GM12864 (cell line): ENCODE measurements at regions not wholly inside any gene's neighbourhood (a gene's known extent, or its start where the extent isn't known, plus 50 kb on each side); places are given as distances from the start of the nearest gene placed in this dataset.

Experiments used
- DNase-seq: peaks from one replicate; pipeline ENCODE4 v3.0.0-alpha.2; 2011; ENCODE audit warnings: low read depth
- H3K4me3 ChIP-seq: 2 replicates; pipeline ENCODE4 v1.5.1; 2011; ENCODE audit warnings: mild to moderate bottlenecking, low read depth, low read length, control low read depth
- TF ChIP-seq, protein P1 (sequence below): IDR thresholded peaks from 2 replicates; pipeline ENCODE4 v1.5.1; 2011; ENCODE audit warnings: low read depth, mild to moderate bottlenecking, moderate library complexity, low read length, control low read depth, inconsistent platforms; ENCODE audit errors: missing control alignments

DNA sequence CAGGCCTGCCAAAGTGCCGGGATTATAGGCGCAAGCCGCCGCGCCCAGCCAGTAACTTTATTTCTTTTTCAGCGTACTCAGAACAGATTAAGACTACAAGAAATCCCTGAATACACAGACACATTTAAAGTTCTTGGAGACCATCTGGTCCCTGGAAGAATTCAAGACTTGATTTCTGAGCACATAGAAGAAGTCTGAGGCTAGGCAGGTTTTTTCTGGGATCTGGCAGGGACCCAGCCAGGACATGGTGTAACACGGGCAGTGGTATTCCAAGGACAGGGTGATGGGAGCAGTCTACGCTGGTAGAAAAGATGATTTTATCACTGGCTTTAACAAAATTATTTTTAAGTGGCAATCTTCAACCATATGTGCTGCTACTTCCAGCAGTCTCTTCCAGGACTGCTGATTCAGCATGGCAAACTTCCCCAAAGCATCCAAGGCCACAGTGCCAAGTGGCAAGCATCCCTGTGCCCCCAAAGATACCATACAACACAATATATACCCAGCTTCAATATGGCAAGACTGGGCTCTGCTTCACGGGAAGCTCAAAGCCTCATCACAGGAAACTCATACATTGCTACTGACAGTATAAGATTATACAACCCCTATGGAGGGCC lies 105.2 kb upstream of the OR5AK2 start:
- H3K4me3 ChIP-seq, result no peak overlapping the region
- DNase-seq, result no peak
- TF ChIP-seq, protein P1, sequence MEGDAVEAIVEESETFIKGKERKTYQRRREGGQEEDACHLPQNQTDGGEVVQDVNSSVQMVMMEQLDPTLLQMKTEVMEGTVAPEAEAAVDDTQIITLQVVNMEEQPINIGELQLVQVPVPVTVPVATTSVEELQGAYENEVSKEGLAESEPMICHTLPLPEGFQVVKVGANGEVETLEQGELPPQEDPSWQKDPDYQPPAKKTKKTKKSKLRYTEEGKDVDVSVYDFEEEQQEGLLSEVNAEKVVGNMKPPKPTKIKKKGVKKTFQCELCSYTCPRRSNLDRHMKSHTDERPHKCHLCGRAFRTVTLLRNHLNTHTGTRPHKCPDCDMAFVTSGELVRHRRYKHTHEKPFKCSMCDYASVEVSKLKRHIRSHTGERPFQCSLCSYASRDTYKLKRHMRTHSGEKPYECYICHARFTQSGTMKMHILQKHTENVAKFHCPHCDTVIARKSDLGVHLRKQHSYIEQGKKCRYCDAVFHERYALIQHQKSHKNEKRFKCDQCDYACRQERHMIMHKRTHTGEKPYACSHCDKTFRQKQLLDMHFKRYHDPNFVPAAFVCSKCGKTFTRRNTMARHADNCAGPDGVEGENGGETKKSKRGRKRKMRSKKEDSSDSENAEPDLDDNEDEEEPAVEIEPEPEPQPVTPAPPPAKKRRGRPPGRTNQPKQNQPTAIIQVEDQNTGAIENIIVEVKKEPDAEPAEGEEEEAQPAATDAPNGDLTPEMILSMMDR, result no peak

DNA sequence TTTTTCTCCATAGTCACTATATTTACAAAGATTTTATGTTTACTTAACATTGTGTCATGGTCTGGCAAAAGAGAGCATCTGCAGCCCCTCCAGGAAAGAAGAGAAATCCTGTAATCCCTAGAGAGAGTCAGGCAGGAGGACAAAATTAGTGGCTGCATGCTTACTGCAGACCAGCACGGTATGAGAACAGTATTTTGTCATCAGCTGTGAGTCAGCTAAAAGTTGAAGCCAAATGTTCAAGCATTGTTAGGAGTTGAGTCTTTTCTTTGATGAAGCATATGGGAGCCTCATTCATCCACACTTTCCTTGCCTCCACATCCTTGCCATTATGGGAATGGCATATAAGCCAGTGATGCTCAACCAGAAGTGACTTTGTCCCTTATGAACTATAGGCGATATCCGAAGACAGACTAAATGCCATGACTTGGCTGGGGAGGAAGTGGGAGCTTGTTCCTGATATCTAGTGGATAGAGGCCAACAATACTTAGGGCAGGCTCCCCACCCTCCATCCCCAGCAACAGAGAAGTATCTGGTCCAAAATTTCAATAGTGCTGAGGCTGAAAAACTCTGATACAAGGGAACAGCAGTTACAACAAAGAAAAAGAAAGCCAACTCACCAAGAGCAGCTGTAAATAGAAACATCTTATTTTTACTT lies 112.0 kb upstream of the OR5AK2 start:
- TF ChIP-seq, protein P1, result no peak
- DNase-seq, result no peak
- H3K4me3 ChIP-seq, result no peak overlapping the region

DNA sequence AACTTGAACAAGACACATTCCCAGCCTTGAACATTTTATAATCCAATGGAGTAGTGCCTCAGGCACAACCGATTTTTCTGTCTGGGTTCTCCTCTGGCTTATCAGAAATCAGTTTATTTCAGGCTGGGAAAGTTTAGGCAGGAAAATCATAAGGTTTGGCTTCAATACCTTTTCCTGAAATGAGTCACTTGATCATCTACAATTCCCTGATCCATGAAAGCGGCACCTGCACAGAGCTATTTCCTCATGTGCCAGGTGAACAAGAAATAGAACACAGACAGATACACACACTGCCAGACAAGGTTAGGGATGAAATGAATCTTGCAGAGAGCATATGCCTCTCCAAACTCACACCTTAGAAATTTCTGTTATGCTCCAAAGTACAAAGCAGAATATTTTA lies 106.7 kb upstream of the OR9G4 start:
- H3K4me3 ChIP-seq, result no peak overlapping the region
- TF ChIP-seq, protein P1, result no peak
- no peak for DNase-seq

DNA sequence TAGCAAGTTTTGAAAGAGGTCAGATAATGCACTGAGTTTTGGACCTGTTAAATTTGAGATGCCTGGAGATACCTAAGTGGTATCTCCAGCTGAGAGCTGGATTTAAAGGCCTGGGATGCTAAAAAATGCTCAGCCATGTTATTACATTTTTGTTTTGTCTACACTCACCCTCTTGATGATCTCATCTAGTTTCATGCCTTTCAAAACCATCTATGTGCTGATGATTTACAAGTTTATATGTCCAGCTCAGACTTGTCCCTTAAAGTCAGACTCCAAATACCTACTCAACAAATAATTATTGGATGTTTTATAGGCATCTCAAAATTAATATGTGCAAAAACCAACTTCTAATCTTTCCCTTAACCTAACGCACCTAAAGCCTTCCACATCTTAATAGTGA lies 103.6 kb upstream of the OR9G4 start:
- no peak overlapping the region for H3K4me3 ChIP-seq
- DNase-seq, result no peak
- TF ChIP-seq, protein P1, result no peak

DNA sequence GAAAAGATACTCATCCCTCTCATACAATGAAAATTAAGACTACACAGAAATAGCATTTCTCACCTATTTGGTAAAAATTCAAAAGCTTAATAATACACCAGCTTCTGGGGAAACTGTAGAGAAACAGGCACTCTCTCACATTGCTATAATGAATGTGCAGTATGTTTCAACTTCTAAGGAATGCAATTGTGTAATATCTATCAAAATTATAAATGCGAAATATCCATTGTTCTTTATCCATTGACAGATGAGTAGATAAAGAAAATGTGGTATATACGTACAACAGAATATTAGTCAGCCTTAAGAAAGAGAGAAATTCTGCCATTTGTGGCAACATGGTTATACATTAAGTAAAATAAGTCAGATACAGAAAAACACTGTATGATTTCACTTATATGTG lies 101.4 kb upstream of the OR9G4 start:
- no peak for DNase-seq
- TF ChIP-seq, protein P1, result no peak
- H3K4me3 ChIP-seq, result no peak overlapping the region

DNA sequence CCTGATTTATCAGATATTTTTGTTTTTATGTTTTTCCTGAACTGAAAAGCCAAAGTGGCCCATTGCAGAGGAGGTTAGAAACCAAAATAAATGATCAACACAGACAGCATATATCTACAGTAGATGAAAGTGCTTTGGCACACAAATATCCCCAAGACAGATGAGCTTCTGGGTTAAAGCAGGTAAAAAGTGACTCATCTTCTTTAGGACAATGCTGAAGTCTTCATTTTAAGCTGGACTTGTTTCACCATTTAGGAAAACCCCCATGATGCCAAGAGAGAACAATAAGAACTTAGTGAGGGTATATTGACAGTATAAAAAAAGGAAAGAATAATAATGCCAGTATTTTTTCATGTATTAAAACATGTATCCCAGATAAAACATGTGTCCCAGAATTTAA lies 100.8 kb upstream of the OR9G4 start:
- TF ChIP-seq, protein P1, result no peak
- no peak for DNase-seq

DNA sequence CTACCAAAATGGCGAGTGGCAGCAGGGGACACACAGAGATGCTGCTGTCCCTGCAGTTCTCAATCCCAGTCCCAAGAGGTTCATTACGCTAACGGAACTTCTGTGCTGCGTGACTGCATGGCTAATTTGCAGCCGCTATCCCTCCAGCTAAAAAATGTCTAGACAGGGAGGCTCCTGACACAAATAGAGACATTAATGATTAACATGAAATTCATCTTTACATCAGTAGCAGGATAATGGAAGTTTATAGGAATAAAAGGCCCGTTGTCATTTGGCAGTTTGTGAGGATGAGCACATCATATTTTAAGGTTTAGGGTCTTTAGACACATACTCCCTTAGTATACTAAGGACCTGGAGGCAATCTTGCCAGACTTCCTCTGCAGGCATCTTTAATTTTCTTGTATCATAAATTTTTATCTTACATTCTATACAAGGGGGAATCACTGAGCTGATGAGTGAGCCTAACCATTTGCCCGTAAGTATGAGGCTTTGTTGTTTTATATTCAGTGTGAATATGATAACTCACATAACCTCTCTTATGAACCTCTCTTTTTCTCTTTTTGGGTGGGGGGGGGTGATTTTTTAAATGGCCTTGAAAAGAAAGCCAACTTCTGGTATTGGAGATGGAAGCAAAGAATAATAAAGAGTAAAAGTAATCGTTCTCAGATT lies 99.8 kb upstream of the OR9G4 start:
- H3K4me3 ChIP-seq, result no peak overlapping the region
- DNase-seq, result no peak

More for the DNA sequence above, 100.8 kb upstream of the OR9G4 start:
- H3K4me3 ChIP-seq, result no peak overlapping the region

More for the DNA sequence above, 99.8 kb upstream of the OR9G4 start:
- TF ChIP-seq, protein P1, result no peak
